PC-9 (cell line): ENCODE measurements at regions not wholly inside any gene's neighbourhood (a gene's known extent, or its start where the extent isn't known, plus 50 kb on each side); places are given as distances from the start of the nearest gene placed in this dataset.
"Not testable (repeated sequence)": the region's sequence is repeated elsewhere in the genome, so short reads cannot be mapped to it uniquely, and the experiment has no call there.

Experiments
- BruUV-seq: library from RNA; stranded (reverse); fragments of 400-500 nt; replicated peaks from 2 replicates; lab custom pipeline; 2021; lab: Mats Ljungman, UMichigan
- CTCF ChIA-PET: fragments of 300-600 bp; sonication (Branson Sonifier 250); formaldehyde crosslinking; loops from one replicate; lab custom pipeline; 2022; ENCODE audit warnings: antibody characterized with exemption; lab: Charles Lee
- POLR2A ChIA-PET: fragments of 300-600 bp; sonication (Branson Sonifier 250); formaldehyde crosslinking; loops from one replicate; lab custom pipeline; 2022; ENCODE audit warnings: antibody characterized with exemption; ENCODE audit not compliant: unreplicated experiment; lab: Charles Lee
- DNase-seq, 2 experiments: peaks; one replicate each; pipeline versions ENCODE4 v3.0.0 to v3.0.0-alpha.2; 2015 to 2022; ENCODE audit warnings: mixed read lengths in 1 of 2
- H2AFZ ChIP-seq: fragments of 200-600 bp; sonication (generic); 2 replicates; pipeline ENCODE4 v1.8.1; 2017; ENCODE audit warnings: antibody characterized with exemption
- H3F3A ChIP-seq: fragments of 200-600 bp; sonication (generic); 2 replicates; pipeline ENCODE4 v1.8.1; 2017; ENCODE audit warnings: antibody characterized with exemption, mild to moderate bottlenecking, low read depth; ENCODE audit not compliant: insufficient read depth
- H3K27ac ChIP-seq: fragments of 200-600 bp; sonication (generic); 2 replicates; pipeline ENCODE4 v1.6.1; 2016; ENCODE audit warnings: mixed run types
- H3K27me3 ChIP-seq: fragments of 200-600 bp; sonication (generic); 2 replicates; pipeline ENCODE4 v1.6.1; 2016; ENCODE audit warnings: low read depth, mixed run types; ENCODE audit not compliant: insufficient read depth
- H3K36me3 ChIP-seq: fragments of 200-600 bp; sonication (generic); 2 replicates; pipeline ENCODE4 v1.6.1; 2016; ENCODE audit warnings: low read depth, mixed run types
- H3K4me1 ChIP-seq: fragments of 200-600 bp; sonication (generic); replicated peaks from 2 replicates; pipeline ENCODE4 v1.6.1; 2016; ENCODE audit warnings: mixed run types; ENCODE audit not compliant: insufficient read depth
- H3K4me2 ChIP-seq: fragments of 200-600 bp; sonication (generic); 2 replicates; pipeline ENCODE4 v1.6.1; 2017; ENCODE audit warnings: mixed run types
- H3K4me3 ChIP-seq: fragments of 200-600 bp; sonication (generic); 2 replicates; pipeline ENCODE4 v1.6.1; 2016; ENCODE audit warnings: mixed run types
- H3K79me2 ChIP-seq: fragments of 200-600 bp; sonication (generic); 2 replicates; pipeline ENCODE4 v1.6.1; 2017; ENCODE audit warnings: low read depth, mixed run types
- H3K9me2 ChIP-seq: fragments of 200-600 bp; sonication (generic); 2 replicates; pipeline ENCODE4 v1.8.1; 2017; ENCODE audit warnings: mild to moderate bottlenecking; ENCODE audit not compliant: insufficient read depth
- H3K9me3 ChIP-seq: fragments of 200-600 bp; sonication (generic); 2 replicates; pipeline ENCODE4 v1.8.1; 2016; ENCODE audit warnings: low read depth; ENCODE audit not compliant: insufficient read depth
- H4K20me1 ChIP-seq: fragments of 200-600 bp; sonication (generic); 2 replicates; pipeline ENCODE4 v1.8.1; 2017; ENCODE audit not compliant: insufficient read depth
- EZH2 ChIP-seq: fragments of 200-600 bp; sonication (generic); IDR thresholded peaks from 2 replicates; pipeline ENCODE4 v1.8.0; 2017; ENCODE audit warnings: antibody characterized with exemption, low read depth
- intact Hi-C: fragments of 100-400 bp; cut with micrococcal nuclease; formaldehyde crosslinking; loops from one replicate; pipeline ENCODE4 v1.10.0; 2022; ENCODE audit not compliant: unreplicated experiment
- TF ChIP-seq, protein P1 (sequence below): fragments of 200-600 bp; sonication (generic); conservative IDR thresholded peaks from 2 replicates; pipeline ENCODE4 v1.6.1; 2017; ENCODE audit warnings: mixed run types, antibody characterized with exemption, mild to moderate bottlenecking, moderate library complexity

DNA sequence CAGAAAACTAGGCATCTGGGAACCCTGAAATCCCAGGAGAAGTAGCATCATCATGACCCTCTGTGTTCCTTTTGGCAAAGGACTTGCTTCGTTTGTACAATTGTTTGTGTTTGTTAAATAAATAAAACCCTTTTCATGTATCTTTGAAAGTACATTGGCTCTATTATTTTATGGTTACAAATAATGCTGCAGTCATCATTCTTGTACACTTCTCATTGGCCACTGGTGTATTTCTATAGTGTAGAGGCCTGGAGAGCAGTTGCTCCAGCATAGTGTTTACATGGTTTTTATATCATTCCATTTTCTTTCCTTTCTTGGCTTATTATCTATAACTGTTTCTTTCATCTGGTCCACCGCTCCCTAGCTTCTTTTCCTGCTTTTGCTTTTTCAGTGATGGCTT is 253.3 kb downstream of the FAM72C start:
- H3K9me3 ChIP-seq = no peaks in the 10 kb centered on the region
- H3K27me3 ChIP-seq = no peaks in the 10 kb centered on the region
- no peaks in the 10 kb centered on the region for H3K36me3 ChIP-seq
- no peaks in the 10 kb centered on the region for H3K4me1 ChIP-seq
- no peak for DNase-seq
- BruUV-seq = no TSS peak
- H3K27ac ChIP-seq = no peak overlapping the region
- intact Hi-C loops = no loop called here
- POLR2A ChIA-PET = no interaction called here
- no peaks in the 10 kb centered on the region for H3K79me2 ChIP-seq
- no peak overlapping the region for H2AFZ ChIP-seq
- H4K20me1 ChIP-seq = no peaks in the 10 kb centered on the region
- H3K4me2 ChIP-seq = no peak overlapping the region
- no peaks in the 10 kb centered on the region for H3K9me2 ChIP-seq
- CTCF ChIA-PET = no interaction called here
- H3F3A ChIP-seq = no peaks in the 10 kb centered on the region
- TF ChIP-seq, protein P1, sequence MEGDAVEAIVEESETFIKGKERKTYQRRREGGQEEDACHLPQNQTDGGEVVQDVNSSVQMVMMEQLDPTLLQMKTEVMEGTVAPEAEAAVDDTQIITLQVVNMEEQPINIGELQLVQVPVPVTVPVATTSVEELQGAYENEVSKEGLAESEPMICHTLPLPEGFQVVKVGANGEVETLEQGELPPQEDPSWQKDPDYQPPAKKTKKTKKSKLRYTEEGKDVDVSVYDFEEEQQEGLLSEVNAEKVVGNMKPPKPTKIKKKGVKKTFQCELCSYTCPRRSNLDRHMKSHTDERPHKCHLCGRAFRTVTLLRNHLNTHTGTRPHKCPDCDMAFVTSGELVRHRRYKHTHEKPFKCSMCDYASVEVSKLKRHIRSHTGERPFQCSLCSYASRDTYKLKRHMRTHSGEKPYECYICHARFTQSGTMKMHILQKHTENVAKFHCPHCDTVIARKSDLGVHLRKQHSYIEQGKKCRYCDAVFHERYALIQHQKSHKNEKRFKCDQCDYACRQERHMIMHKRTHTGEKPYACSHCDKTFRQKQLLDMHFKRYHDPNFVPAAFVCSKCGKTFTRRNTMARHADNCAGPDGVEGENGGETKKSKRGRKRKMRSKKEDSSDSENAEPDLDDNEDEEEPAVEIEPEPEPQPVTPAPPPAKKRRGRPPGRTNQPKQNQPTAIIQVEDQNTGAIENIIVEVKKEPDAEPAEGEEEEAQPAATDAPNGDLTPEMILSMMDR = no peak
- TF ChIP-seq EZH2 = no peak
- no peak overlapping the region for H3K4me3 ChIP-seq

DNA sequence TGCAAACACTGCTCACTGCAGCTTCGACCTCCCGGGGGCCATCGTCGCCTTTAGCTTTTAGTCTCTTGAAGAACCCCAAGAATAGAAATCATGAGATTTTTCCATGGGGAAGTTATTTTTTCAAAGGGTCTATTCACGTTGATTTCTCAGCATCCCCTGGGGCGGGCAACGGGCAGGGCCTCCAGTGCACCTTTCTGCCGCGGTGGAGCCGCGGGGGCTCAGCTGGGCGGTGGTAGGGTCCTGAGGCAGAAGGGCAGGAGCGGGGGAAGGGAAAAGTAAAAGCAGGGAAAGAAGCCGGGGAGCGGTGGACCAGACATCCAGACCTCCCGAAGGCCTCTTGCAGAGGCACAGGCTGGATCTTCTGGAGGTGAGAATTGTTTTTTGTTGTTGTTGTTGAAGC is 253.8 kb downstream of the FAM72C start:
- Histone ChIP-seq H3K36me3 (no peaks in the 10 kb centered on the region), H4K20me1 (no peaks in the 10 kb centered on the region), H3K27me3 (no peaks in the 10 kb centered on the region), H3F3A (no peaks in the 10 kb centered on the region), H3K4me2 (no peak overlapping the region), H3K27ac (no peak overlapping the region), H2AFZ (no peak overlapping the region), H3K79me2 (no peaks in the 10 kb centered on the region), H3K9me2 (no peaks in the 10 kb centered on the region), H3K4me3 (no peak overlapping the region), H3K9me3 (no peaks in the 10 kb centered on the region), H3K4me1 (no peaks in the 10 kb centered on the region)
- TF ChIP-seq, protein P1 = no peak
- no peak for TF ChIP-seq EZH2
- no peak for DNase-seq
- intact Hi-C loops = no loop called here
- POLR2A ChIA-PET = no interaction called here
- CTCF ChIA-PET = no interaction called here
- no TSS peak for BruUV-seq

DNA sequence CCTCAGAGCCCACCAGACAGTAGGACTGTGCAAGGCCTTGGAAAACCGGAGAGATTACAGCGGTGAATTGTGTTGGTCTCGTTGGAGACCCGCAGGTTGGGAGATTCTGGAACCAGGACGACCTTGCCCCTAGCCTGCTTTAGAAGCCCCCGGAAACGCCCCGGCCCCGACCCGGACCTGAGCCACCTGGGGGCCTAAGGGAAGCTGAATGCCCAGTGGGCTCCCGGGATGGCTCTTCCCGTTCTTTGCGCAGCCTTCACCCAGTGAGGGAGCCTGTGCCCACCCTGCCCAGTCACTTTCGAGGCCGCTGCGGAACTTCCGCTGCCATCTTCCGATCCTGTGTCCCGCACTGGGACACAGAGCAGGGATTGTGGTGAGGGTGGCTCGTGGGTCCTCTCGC is 254.4 kb downstream of the FAM72C start:
- ChIA-PET POLR2A (no interaction called here), CTCF (no interaction called here)
- Histone ChIP-seq H3K4me1 (no peaks in the 10 kb centered on the region), H4K20me1 (no peaks in the 10 kb centered on the region), H2AFZ (no peak overlapping the region), H3K27me3 (no peaks in the 10 kb centered on the region), H3K4me2 (no peak overlapping the region), H3F3A (no peaks in the 10 kb centered on the region), H3K4me3 (no peak overlapping the region), H3K36me3 (no peaks in the 10 kb centered on the region), H3K9me3 (no peaks in the 10 kb centered on the region), H3K79me2 (no peaks in the 10 kb centered on the region), H3K9me2 (no peaks in the 10 kb centered on the region), H3K27ac (no peak overlapping the region)
- BruUV-seq = no TSS peak
- TF ChIP-seq, protein P1 = no peak
- TF ChIP-seq EZH2 = no peak
- no peak for DNase-seq
- intact Hi-C loops = no loop called here

DNA sequence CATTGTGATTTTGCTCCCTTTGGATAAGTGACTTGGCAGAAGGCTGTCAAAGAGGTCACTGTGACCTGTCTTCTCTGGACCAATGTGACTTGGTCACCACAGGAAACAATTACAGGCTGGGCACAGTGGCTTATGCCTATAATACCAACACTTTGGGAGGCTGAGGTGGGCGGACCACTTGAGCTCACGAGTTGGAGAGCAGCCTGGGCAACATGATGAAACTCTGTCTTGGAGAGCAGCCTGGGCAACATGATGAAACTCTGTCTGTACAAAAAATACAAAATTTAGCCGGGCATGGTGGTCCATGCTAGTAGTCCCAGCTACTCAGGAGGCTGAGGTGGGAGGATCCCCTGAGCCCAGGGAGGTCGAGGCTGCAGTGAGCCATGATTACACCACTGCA is 256.9 kb downstream of the FAM72C start:
- POLR2A ChIA-PET, H3K36me3 ChIP-seq, intact Hi-C loops, H3K9me2 ChIP-seq, H4K20me1 ChIP-seq, H3K4me3 ChIP-seq, H3K4me1 ChIP-seq, H3K27me3 ChIP-seq, H3K79me2 ChIP-seq, H2AFZ ChIP-seq, H3K4me2 ChIP-seq, BruUV-seq, DNase-seq, H3K9me3 ChIP-seq, H3K27ac ChIP-seq, CTCF ChIA-PET, H3F3A ChIP-seq: not testable (repeated sequence)

- H3K27ac ChIP-seq, intact Hi-C loops, POLR2A ChIA-PET, H4K20me1 ChIP-seq, H3K79me2 ChIP-seq, DNase-seq, H3K27me3 ChIP-seq, H3K4me3 ChIP-seq, H3K9me3 ChIP-seq, H2AFZ ChIP-seq, BruUV-seq, CTCF ChIA-PET, H3K4me1 ChIP-seq, H3K9me2 ChIP-seq, H3F3A ChIP-seq, H3K36me3 ChIP-seq, H3K4me2 ChIP-seq: not testable (repeated sequence)
Observed at GRCh38 chr1:143709606-143710259, 262.1 kb downstream of the FAM72C start.
